GM10266 (cell line): ENCODE measurements at regions not wholly inside any gene's neighbourhood (a gene's known extent, or its start where the extent isn't known, plus 50 kb on each side); places are given as distances from the start of the nearest gene placed in this dataset.

Experiments
- DNase-seq: peaks from one replicate; pipeline ENCODE4 v3.0.0; 2012; ENCODE audit errors: extremely low spot score
- CTCF ChIP-seq: IDR thresholded peaks from 2 replicates; pipeline ENCODE4 v1.5.1; 2012; ENCODE audit warnings: mild to moderate bottlenecking, low read depth; ENCODE audit not compliant: control insufficient read depth, insufficient read depth; ENCODE audit errors: missing control alignments

- DNase-seq: no peak
- TF ChIP-seq CTCF: no peak
Observed at GRCh38 chr21:28541371-28542112, 451.1 kb downstream of the LTN1 start.

GRCh38 chr21:28540514-28540913, 452.2 kb downstream of the LTN1 start:
- no peak for DNase-seq
- no peak for TF ChIP-seq CTCF

- TF ChIP-seq CTCF: no peak
- no peak for DNase-seq
Observed at GRCh38 chr21:28539623-28539988, 453.1 kb downstream of the LTN1 start.

- TF ChIP-seq CTCF: no peak
- DNase-seq: no peak
Observed at GRCh38 chr21:28538987-28539622, 453.6 kb downstream of the LTN1 start.

- TF ChIP-seq CTCF: no peak
- no peak for DNase-seq
Observed at GRCh38 chr21:28537371-28538079, 455.2 kb downstream of the LTN1 start.

GRCh38 chr21:28532446-28532845, 460.2 kb downstream of the LTN1 start:
- TF ChIP-seq CTCF: no peak
- DNase-seq: no peak

GRCh38 chr21:28523367-28523766, 469.3 kb downstream of the LTN1 start:
- no peak for TF ChIP-seq CTCF
- DNase-seq: no peak
